ENCODE measurements at regions not wholly inside any gene's neighbourhood (a gene's known extent, or its start where the extent isn't known, plus 50 kb on each side); places are given as distances from the start of the nearest gene placed in this dataset.

DNA sequence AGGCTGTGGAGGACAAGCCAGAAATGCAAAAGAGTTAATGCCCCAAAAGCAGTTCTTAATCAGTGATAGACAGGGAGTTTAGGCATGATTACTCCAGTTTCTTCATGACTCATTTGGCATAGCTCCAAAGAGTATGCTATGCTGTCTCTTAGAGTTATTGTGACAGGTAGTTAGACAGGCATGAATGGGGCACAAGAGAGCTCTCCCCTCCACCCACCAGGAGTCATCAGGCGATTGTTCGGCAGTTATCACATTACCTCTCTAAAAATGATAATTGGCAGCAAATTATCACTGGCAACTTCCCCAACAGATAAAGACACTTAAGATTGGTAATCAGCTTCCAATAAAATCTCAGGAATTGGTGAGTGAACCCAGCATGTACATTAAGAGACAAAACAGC lies 320.1 kb downstream of the DAD1 start:
- TF ChIP-seq FOXP2 (optimal IDR thresholded peaks at IDR 0.05; ENCODE audit: borderline replicate concordance, extremely low read depth, extremely low read length, insufficient read depth) (no peak), TAF1 (IDR thresholded peaks at IDR 0.05; ENCODE audit: borderline replicate concordance, insufficient read depth, low read length) (no peak), SIN3A (IDR thresholded peaks at IDR 0.05; ENCODE audit: borderline replicate concordance, insufficient read depth, low read length) (no peak), POLR2AphosphoS5 (IDR thresholded peaks at IDR 0.05; ENCODE audit: low read depth, low read length) (no peak)
- TF ChIP-seq, protein P1, sequence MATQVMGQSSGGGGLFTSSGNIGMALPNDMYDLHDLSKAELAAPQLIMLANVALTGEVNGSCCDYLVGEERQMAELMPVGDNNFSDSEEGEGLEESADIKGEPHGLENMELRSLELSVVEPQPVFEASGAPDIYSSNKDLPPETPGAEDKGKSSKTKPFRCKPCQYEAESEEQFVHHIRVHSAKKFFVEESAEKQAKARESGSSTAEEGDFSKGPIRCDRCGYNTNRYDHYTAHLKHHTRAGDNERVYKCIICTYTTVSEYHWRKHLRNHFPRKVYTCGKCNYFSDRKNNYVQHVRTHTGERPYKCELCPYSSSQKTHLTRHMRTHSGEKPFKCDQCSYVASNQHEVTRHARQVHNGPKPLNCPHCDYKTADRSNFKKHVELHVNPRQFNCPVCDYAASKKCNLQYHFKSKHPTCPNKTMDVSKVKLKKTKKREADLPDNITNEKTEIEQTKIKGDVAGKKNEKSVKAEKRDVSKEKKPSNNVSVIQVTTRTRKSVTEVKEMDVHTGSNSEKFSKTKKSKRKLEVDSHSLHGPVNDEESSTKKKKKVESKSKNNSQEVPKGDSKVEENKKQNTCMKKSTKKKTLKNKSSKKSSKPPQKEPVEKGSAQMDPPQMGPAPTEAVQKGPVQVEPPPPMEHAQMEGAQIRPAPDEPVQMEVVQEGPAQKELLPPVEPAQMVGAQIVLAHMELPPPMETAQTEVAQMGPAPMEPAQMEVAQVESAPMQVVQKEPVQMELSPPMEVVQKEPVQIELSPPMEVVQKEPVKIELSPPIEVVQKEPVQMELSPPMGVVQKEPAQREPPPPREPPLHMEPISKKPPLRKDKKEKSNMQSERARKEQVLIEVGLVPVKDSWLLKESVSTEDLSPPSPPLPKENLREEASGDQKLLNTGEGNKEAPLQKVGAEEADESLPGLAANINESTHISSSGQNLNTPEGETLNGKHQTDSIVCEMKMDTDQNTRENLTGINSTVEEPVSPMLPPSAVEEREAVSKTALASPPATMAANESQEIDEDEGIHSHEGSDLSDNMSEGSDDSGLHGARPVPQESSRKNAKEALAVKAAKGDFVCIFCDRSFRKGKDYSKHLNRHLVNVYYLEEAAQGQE (IDR thresholded peaks at IDR 0.05; ENCODE audit: insufficient read depth in 1 of 2, low read depth in 2 of 2, low read length in 2 of 2), result no peak

DNA sequence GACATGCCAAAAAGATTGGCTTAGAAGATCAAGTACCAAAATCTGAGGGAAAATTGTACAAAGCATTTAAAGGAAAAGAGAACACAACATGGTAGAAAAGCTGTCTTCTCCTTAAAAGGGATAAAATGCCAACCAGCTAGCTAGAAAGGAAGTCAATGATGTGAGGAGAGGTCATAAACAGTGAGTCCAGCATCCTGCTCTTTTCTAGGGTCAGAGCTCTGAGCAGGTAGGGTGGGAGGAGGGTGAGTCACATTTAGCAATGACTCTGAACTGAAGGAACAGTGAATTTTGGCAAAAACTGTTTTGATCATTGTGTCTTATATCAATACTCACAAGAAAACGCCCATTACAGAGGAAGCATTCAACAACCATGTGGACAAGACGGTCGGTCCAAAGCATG lies 322.3 kb downstream of the DAD1 start:
- TF ChIP-seq FOXP2 (optimal IDR thresholded peaks at IDR 0.05; ENCODE audit: borderline replicate concordance, extremely low read depth, extremely low read length, insufficient read depth), result no peak
- TF ChIP-seq, protein P1 (IDR thresholded peaks at IDR 0.05; ENCODE audit: insufficient read depth in 1 of 2, low read depth in 2 of 2, low read length in 2 of 2), result no peak
- TF ChIP-seq SIN3A (IDR thresholded peaks at IDR 0.05; ENCODE audit: borderline replicate concordance, insufficient read depth, low read length), result no peak
- TF ChIP-seq TAF1 (IDR thresholded peaks at IDR 0.05; ENCODE audit: borderline replicate concordance, insufficient read depth, low read length), result no peak
- TF ChIP-seq POLR2AphosphoS5 (IDR thresholded peaks at IDR 0.05; ENCODE audit: low read depth, low read length), result no peak

DNA sequence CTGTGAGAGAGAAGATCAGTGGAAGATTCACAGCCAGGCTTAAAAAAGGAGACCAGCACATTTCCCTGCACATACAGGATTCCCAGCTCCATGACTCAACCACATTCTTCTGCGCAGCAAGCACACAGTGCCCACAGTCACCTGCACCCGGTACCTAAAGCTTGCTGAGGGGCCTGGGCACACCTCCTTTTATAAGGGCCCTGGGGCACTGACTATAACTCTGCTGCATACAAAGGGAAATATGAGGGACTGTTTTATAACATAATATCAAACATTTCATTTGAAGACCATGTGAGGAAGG lies 322.9 kb downstream of the DAD1 start:
- TF ChIP-seq, protein P1 (IDR thresholded peaks at IDR 0.05; ENCODE audit: insufficient read depth in 1 of 2, low read depth in 2 of 2, low read length in 2 of 2), result no peak
- TF ChIP-seq TAF1 (IDR thresholded peaks at IDR 0.05; ENCODE audit: borderline replicate concordance, insufficient read depth, low read length) (no peak), FOXP2 (optimal IDR thresholded peaks at IDR 0.05; ENCODE audit: borderline replicate concordance, extremely low read depth, extremely low read length, insufficient read depth) (no peak), SIN3A (IDR thresholded peaks at IDR 0.05; ENCODE audit: borderline replicate concordance, insufficient read depth, low read length) (no peak), POLR2AphosphoS5 (IDR thresholded peaks at IDR 0.05; ENCODE audit: low read depth, low read length) (no peak)

DNA sequence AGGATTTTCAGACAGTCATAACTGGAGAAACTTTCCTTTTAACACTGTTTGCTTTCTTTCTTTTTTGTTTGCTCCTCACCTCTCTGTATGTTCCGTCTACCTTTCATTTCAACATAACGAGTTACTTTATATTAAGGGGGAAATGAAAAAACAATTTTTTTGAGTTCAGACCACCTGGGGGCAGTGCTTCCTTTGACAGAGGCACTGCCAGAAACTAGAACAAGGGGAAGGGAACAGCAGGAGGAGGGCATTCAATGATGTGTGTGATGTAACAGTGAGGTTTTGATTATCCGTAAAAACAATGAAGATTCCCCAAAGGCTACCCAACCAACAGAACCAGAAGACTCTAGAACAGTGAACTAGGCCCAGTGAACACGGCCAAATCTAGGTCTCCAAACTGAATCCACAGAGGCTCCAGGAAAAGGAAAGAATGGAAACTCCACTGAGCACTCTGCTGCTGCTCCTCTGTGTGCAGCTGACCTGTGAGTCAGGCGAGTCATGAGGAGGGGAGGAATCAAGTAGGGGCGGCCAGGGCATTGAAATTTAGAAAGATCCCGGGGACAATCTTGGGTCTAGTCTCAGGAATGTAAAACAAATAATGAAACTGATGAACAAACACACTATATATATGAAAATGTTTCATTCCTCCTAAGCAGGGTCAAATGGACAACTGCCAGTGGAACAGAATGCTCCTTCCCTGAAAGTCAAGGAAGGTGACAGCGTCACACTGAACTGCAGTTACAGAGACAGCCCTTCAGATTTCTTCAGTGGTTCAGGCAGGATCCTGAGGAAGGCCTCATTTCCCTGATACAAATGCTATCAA lies 323.5 kb downstream of the DAD1 start:
- TF ChIP-seq, protein P1 (IDR thresholded peaks at IDR 0.05; ENCODE audit: insufficient read depth in 1 of 2, low read depth in 2 of 2, low read length in 2 of 2), result no peak
- no peak for TF ChIP-seq TAF1 (IDR thresholded peaks at IDR 0.05; ENCODE audit: borderline replicate concordance, insufficient read depth, low read length)

DNA sequence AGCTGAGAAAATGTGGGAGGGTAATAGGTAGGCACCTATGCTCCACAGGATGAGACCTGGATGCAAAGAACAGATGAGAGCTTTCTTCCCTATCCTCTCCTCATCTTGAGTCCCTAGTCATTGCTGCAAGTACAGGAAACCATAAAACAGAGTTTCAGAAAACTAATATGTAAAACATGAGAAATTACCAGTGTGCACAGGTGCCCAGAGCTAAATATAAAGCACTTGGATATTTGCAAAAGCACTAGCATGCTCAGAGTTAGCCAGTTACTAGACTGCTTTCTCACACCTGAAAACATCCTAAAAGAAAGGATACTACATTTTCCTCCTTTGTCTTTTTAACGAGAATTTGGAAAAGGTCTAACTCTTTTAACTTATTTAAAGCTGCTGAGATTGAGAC lies 324.3 kb downstream of the DAD1 start:
- TF ChIP-seq SIN3A (IDR thresholded peaks at IDR 0.05; ENCODE audit: borderline replicate concordance, insufficient read depth, low read length) (no peak), POLR2AphosphoS5 (IDR thresholded peaks at IDR 0.05; ENCODE audit: low read depth, low read length) (no peak), FOXP2 (optimal IDR thresholded peaks at IDR 0.05; ENCODE audit: borderline replicate concordance, extremely low read depth, extremely low read length, insufficient read depth) (no peak), TAF1 (IDR thresholded peaks at IDR 0.05; ENCODE audit: borderline replicate concordance, insufficient read depth, low read length) (no peak)
- TF ChIP-seq, protein P1 (IDR thresholded peaks at IDR 0.05; ENCODE audit: insufficient read depth in 1 of 2, low read depth in 2 of 2, low read length in 2 of 2), result no peak

All from PFSK-1 (cell line).